ENCODE measurements at regions not wholly inside any gene's neighbourhood (a gene's known extent, or its start where the extent isn't known, plus 50 kb on each side); places are given as distances from the start of the nearest gene placed in this dataset.
"Not testable (repeated sequence)": the region's sequence is repeated elsewhere in the genome, so short reads cannot be mapped to it uniquely, and the experiment has no call there.

DNA sequence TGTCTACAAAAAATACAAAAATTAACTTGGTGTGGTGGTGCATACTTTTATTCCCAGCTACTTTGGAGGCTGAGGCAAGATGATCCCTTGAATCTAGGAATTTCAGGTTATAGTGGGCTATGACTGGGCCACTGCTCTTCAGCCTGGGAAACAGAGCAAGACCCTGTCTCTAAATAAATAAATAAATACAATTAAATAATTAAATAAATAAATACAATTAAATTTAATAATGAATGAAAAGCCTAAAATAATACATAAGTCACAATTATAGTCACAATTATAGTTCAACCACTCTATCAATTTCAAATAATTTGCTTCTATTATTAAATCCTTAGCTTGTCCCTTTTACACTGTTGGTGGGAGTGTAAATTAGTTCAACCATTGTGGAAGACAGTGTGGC is 146.4 kb upstream of the RFC3 start:
- TF ChIP-seq, protein P1, sequence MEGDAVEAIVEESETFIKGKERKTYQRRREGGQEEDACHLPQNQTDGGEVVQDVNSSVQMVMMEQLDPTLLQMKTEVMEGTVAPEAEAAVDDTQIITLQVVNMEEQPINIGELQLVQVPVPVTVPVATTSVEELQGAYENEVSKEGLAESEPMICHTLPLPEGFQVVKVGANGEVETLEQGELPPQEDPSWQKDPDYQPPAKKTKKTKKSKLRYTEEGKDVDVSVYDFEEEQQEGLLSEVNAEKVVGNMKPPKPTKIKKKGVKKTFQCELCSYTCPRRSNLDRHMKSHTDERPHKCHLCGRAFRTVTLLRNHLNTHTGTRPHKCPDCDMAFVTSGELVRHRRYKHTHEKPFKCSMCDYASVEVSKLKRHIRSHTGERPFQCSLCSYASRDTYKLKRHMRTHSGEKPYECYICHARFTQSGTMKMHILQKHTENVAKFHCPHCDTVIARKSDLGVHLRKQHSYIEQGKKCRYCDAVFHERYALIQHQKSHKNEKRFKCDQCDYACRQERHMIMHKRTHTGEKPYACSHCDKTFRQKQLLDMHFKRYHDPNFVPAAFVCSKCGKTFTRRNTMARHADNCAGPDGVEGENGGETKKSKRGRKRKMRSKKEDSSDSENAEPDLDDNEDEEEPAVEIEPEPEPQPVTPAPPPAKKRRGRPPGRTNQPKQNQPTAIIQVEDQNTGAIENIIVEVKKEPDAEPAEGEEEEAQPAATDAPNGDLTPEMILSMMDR (IDR thresholded peaks at IDR 0.05) = no peak

DNA sequence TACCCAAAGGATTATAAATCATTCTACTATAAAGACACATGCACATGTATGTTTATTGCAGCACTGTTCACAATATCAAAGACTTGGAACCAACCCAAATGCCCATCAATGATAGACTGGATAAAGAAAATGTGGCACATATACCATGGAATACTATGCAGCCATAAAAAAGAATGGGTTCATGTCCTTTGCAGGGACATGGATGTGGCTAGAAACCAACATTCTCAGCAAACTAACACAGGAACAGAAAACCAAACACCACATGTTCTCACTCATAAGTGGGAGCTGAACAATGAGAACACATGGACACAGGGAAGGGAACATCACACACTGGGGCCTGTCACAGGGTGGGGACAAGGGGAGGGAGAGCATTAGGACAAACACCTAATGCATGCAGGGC is 145.9 kb upstream of the RFC3 start:
- H3K36me3 ChIP-seq; DNase-seq; ATAC-seq; H3K27ac ChIP-seq; intact Hi-C loops (cut with DNase I); H3K4me3 ChIP-seq; H3K9me3 ChIP-seq; H3K27me3 ChIP-seq: not testable (repeated sequence)
- H3K4me1 ChIP-seq = peaks cover 0 to 20% (median 14%) of the 10 kb centered on the region in 9 donors

More for the DNA sequence above, 146.4 kb upstream of the RFC3 start:
- H3K27ac ChIP-seq = no peak overlapping the region
- DNase-seq (no peak), ATAC-seq (no peak)
- H3K9me3 ChIP-seq = peaks cover 0 to 4% (median 0%) of the 10 kb centered on the region in 11 donors
- H3K36me3 ChIP-seq = no peaks in the 10 kb centered on the region
- H3K4me3 ChIP-seq = no peak overlapping the region
- peaks cover 0 to 17% (median 10%) of the 10 kb centered on the region in 9 donors for H3K4me1 ChIP-seq
- intact Hi-C loops (cut with DNase I) = no loop called here
- H3K27me3 ChIP-seq = no peaks in the 10 kb centered on the region

DNA sequence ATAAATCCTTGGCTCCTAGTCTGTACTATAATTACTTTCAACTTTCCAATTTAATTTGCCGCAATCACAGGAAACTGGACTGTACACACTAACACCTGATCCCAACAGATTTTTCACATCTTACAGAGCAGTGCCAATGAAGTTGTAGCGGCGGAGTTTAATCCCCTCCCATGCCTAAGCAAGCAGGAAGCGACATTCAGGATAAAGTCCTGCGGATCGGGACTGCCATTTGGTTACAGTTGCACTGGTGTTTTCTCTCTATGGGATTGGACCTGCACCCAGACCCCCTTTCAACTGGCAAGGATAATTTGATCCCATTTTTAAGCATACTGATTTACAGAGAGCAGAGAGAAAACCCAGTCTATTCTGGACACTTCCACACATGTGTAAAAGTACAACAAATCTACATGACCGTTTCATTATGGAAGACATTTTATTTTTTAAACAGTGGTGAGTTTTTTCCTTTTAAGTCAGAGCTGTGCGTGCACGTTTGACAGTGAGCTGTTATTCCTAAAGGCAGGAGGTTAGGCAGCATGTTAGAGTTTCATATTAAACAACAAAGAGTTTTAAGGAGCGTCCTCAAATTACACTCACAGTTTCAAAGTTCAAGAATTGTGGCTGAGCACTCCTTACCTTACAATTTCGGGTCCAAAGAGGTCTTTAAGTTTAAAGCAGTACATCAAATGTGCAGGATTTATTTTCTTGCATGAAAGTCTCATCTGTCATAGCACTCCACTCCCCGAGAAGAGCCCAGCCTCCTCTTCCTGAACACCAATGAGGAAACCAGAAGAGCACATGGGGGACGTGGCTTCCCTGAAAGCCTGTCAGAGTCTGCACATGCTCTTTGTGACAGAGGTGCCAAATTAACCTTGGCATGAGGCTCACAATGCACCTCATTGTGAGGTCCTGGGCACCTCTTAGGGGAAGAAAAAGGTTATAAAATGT is 141.6 kb upstream of the RFC3 start:
- WGBS, 2 donors = 2 to 8% methylated on average over 13 of the region's 13 CpGs
- TF ChIP-seq, protein P1 (IDR thresholded peaks at IDR 0.05) = no peak
- Histone ChIP-seq H3K27me3 (no peaks in the 10 kb centered on the region), H3K4me1 (peaks cover 0 to 41% (median 30%) of the 10 kb centered on the region in 9 donors), H3K36me3 (no peaks in the 10 kb centered on the region), H3K4me3 (peak overlapping the region; percentile 33 to 70 (median 55)), H3K9me3 (peaks cover 0 to 4% (median 0%) of the 10 kb centered on the region in 11 donors), H3K27ac (peak overlapping the region in 9 of 10 donors; percentile 29 to 80 (median 70))
- peak; percentile 30 to 64 for DNase-seq
- peak; percentile 91 to 97 (median 95) for ATAC-seq
- intact Hi-C loops (cut with DNase I) = loop anchor here in 5 of 10 donors (2.0 to 5.0 kb wide), 4 partner anchors 34 to 66 kb away; no protein-coding TSS in a partner anchor

DNA sequence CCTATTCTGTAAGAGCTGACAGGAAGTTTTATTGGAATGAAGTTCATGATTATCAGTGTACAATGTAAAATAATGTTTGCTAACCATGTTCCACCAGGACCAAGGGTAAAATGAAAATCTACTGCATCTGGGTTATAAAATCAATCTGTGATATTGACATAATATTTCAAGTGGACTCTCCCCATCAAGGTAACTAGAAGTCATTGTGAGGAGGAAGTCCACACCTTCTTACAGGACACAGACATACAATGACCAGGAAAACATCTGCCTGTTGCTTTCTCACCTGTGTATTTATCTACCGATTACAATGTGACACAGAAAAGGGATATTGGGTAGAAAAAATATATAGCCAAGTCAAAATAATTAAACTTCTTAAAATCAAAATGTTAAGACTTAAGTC is 140.7 kb upstream of the RFC3 start:
- H3K9me3 ChIP-seq = peaks cover 0 to under 1% (median 0%) of the 10 kb centered on the region in 11 donors
- no peak for DNase-seq
- intact Hi-C loops (cut with DNase I) = loop anchor here in 5 of 10 donors (2.0 to 5.0 kb wide), 4 partner anchors 35 to 66 kb away; no protein-coding TSS in a partner anchor
- ATAC-seq = no peak
- TF ChIP-seq, protein P1 (IDR thresholded peaks at IDR 0.05) = no peak
- peaks cover 0 to 41% (median 30%) of the 10 kb centered on the region in 9 donors for H3K4me1 ChIP-seq
- H3K36me3 ChIP-seq = no peaks in the 10 kb centered on the region
- H3K4me3 ChIP-seq = peak overlapping the region in 6 of 10 donors; percentile 33 to 70 (median 60)
- H3K27ac ChIP-seq = peak overlapping the region in 7 of 10 donors; percentile 41 to 80 (median 71)
- 62 to 69% methylated on average over 1 of the region's 1 CpG for WGBS, 2 donors
- H3K27me3 ChIP-seq = no peaks in the 10 kb centered on the region
